Tibial nerve (tissue), 3 donors: ENCODE measurements at regions not wholly inside any gene's neighbourhood (a gene's known extent, or its start where the extent isn't known, plus 50 kb on each side); places are given as distances from the start of the nearest gene placed in this dataset.

ENCODE experiments used
- POLR2A ChIP-seq, 2 donors: fragments of 450-650 bp; IDR thresholded peaks; one replicate each; pipeline ENCODE4 v1.6.1; 2017; ENCODE audit warnings: antibody characterized with exemption in 2 of 2, mild to moderate bottlenecking in 2 of 2, moderate library complexity in 2 of 2
- TF ChIP-seq, protein P1 (sequence below), 5 experiments: fragments of 200-600 bp in 3 of 5; fragments of 450-650 bp in 2 of 5; sonication (generic) in 3 of 5; IDR thresholded peaks; one replicate each; pipeline ENCODE4 v1.5.1; 2016 to 2019; ENCODE audit warnings: antibody characterized with exemption in 5 of 5, mild to moderate bottlenecking in 3 of 5, moderate library complexity in 2 of 5

GRCh38 chr15:68526269-68526668 is 52.5 kb upstream of the CORO2B start:
- TF ChIP-seq, protein P1, sequence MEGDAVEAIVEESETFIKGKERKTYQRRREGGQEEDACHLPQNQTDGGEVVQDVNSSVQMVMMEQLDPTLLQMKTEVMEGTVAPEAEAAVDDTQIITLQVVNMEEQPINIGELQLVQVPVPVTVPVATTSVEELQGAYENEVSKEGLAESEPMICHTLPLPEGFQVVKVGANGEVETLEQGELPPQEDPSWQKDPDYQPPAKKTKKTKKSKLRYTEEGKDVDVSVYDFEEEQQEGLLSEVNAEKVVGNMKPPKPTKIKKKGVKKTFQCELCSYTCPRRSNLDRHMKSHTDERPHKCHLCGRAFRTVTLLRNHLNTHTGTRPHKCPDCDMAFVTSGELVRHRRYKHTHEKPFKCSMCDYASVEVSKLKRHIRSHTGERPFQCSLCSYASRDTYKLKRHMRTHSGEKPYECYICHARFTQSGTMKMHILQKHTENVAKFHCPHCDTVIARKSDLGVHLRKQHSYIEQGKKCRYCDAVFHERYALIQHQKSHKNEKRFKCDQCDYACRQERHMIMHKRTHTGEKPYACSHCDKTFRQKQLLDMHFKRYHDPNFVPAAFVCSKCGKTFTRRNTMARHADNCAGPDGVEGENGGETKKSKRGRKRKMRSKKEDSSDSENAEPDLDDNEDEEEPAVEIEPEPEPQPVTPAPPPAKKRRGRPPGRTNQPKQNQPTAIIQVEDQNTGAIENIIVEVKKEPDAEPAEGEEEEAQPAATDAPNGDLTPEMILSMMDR (IDR thresholded peaks at IDR 0.05): no peak
- TF ChIP-seq POLR2A (IDR thresholded peaks at IDR 0.05): no peak
